AG04450 (cell line): ENCODE measurements at regions not wholly inside any gene's neighbourhood (a gene's known extent, or its start where the extent isn't known, plus 50 kb on each side); places are given as distances from the start of the nearest gene placed in this dataset.
"Not testable (repeated sequence)": the region's sequence is repeated elsewhere in the genome, so short reads cannot be mapped to it uniquely, and the experiment has no call there.

Experiments used
- CTCF ChIA-PET: fragments of 300-600, 350-600 bp; formaldehyde crosslinking; extraction: SDS; loops from one replicate; lab custom pipeline; 2022; ENCODE audit warnings: antibody characterized with exemption, inconsistent platforms; lab: Charles Lee
- POLR2A ChIA-PET: fragments of 350-600 bp; formaldehyde crosslinking; extraction: SDS; loops from one replicate; lab custom pipeline; 2021; ENCODE audit warnings: antibody characterized with exemption, inconsistent platforms; lab: Yijun Ruan, JAX
- DNase-seq: peaks from one replicate; pipeline ENCODE4 v3.0.0-alpha.2; 2011; ENCODE audit warnings: low read depth, low spot score
- H3K27ac ChIP-seq: one replicate; pipeline ENCODE4 v1.5.1; 2012; ENCODE audit warnings: low read depth, low read length, control low read depth
- H3K27me3 ChIP-seq: one replicate; pipeline ENCODE4 v1.6.0; 2012; ENCODE audit warnings: low read length; ENCODE audit not compliant: control insufficient read depth, insufficient read depth
- H3K4me3 ChIP-seq: 2 replicates; pipeline ENCODE4 v1.5.1; 2011; ENCODE audit warnings: mild to moderate bottlenecking, low read depth, low read length, control low read depth
- H3K9me3 ChIP-seq: 2 replicates; pipeline ENCODE4 v1.5.1; 2012; ENCODE audit warnings: low read length; ENCODE audit not compliant: control insufficient read depth, insufficient read depth
- TF ChIP-seq, protein P1 (sequence below): IDR thresholded peaks from 2 replicates; pipeline ENCODE4 v1.5.1; 2011; ENCODE audit warnings: low read depth, low read length, control low read depth, inconsistent platforms

DNA sequence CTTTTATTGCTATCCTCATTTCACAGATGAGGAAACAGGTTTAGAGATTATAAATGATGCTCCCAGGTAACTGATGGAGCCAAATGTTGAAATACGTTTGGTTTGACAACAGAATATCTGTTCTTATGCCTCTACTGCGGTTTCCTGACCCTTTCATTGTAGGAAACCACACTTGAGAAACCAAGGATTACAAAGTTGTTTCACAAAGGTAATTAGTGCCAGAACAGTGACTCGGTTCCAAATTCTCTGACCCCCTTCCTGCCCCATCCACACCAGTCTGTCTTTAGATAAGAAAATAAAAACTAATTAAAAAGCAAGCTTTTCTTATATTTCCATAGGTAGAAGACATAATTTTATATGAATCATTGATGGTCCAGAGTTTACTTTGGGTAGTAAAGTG lies 393.7 kb upstream of the MBL2 start:
- ChIA-PET POLR2A (no interaction called here), CTCF (no interaction called here)
- Histone ChIP-seq H3K27me3 (no peaks in the 10 kb centered on the region), H3K4me3 (no peak overlapping the region), H3K27ac (no peak overlapping the region), H3K9me3 (no peaks in the 10 kb centered on the region)
- TF ChIP-seq, protein P1, sequence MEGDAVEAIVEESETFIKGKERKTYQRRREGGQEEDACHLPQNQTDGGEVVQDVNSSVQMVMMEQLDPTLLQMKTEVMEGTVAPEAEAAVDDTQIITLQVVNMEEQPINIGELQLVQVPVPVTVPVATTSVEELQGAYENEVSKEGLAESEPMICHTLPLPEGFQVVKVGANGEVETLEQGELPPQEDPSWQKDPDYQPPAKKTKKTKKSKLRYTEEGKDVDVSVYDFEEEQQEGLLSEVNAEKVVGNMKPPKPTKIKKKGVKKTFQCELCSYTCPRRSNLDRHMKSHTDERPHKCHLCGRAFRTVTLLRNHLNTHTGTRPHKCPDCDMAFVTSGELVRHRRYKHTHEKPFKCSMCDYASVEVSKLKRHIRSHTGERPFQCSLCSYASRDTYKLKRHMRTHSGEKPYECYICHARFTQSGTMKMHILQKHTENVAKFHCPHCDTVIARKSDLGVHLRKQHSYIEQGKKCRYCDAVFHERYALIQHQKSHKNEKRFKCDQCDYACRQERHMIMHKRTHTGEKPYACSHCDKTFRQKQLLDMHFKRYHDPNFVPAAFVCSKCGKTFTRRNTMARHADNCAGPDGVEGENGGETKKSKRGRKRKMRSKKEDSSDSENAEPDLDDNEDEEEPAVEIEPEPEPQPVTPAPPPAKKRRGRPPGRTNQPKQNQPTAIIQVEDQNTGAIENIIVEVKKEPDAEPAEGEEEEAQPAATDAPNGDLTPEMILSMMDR, result no peak
- no peak for DNase-seq

DNA sequence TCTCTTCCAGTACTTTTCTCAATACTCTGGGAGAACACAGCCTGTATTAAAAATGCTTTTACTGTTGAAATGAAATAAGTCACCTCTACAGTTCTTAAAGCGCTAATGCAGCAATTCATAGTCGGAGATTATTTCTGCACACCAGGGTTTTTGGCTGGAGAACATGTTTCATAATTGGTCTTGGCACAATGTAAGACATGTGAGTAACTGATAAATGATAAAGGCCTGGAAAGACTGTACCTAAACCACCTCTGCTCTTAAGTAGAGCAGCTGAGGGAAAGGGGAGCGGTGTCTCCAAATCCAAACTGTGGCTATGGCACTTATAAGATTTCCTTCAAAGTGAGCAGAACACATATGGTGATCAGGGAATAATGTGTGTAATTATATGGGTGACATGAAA lies 390.3 kb upstream of the MBL2 start:
- TF ChIP-seq, protein P1, result no peak
- Histone ChIP-seq H3K9me3 (no peaks in the 10 kb centered on the region), H3K4me3 (no peak overlapping the region), H3K27ac (no peak overlapping the region), H3K27me3 (no peaks in the 10 kb centered on the region)
- DNase-seq, result no peak
- ChIA-PET CTCF (no interaction called here), POLR2A (no interaction called here)

DNA sequence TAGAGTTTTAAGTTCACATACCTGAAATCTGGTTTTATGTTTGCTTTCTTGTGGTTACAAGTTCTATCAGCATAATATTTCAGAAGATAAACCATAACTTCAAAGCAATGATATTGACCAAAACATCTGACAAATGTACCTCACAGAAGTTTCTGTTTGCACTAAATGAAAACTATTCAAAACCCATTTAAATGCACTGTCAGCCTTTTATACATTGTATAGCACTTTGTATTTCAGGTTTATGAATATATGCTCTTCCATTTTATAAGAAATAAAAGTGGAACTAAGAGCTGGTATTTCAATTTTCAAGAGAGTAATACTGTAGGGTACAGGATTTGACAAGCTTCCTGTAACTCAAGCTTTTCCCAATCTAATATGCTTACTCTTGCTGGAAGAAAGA lies 388.6 kb upstream of the MBL2 start:
- ChIA-PET CTCF (no interaction called here), POLR2A (no interaction called here)
- H3K4me3 ChIP-seq, result no peak overlapping the region
- H3K27me3 ChIP-seq, result no peaks in the 10 kb centered on the region
- TF ChIP-seq, protein P1, result no peak
- DNase-seq, result no peak
- no peak overlapping the region for H3K27ac ChIP-seq
- no peaks in the 10 kb centered on the region for H3K9me3 ChIP-seq

DNA sequence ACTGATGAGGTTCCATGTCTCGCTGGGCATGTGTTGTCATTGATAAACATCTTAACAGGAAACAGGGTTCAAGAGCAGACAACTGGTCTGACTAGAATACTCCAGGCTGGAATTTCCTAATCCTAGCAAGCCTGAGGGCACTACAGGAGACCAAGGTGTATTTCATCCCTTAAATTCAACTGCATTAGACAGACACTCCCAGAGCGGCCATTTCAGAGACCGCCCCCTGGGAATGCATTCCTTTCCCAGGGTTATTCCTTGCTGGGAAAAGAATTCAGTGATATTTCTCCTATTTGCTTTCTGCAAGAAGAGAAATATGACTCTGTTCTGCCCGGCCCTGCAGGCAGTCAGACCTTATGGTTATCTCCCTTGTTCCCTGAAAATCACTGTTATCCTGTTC lies 383.1 kb upstream of the MBL2 start:
- DNase-seq, H3K27me3 ChIP-seq, H3K9me3 ChIP-seq, CTCF ChIA-PET, H3K27ac ChIP-seq, POLR2A ChIA-PET, H3K4me3 ChIP-seq: not testable (repeated sequence)

DNA sequence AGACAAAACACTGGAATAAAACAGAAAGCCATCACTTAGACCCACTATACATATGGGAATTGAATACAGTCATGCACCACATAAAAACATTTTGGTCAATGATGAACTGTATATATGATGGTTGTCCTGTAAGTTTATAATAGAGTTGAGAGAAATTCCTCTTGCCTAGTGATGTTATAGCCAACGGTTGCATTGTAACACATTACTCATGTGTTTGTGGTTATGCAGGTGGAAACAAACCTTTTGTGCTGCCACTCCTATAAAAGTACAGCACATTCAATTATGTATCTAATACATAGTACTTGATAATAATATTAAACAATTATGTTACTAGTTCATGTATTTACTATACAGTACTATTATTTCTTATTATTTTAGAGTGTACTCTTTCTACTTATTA lies 381.2 kb upstream of the MBL2 start:
- no peak for DNase-seq
- Histone ChIP-seq H3K9me3 (no peaks in the 10 kb centered on the region), H3K4me3 (no peak overlapping the region), H3K27ac (no peak overlapping the region), H3K27me3 (no peaks in the 10 kb centered on the region)
- ChIA-PET CTCF (no interaction called here), POLR2A (no interaction called here)
- TF ChIP-seq, protein P1, result no peak

DNA sequence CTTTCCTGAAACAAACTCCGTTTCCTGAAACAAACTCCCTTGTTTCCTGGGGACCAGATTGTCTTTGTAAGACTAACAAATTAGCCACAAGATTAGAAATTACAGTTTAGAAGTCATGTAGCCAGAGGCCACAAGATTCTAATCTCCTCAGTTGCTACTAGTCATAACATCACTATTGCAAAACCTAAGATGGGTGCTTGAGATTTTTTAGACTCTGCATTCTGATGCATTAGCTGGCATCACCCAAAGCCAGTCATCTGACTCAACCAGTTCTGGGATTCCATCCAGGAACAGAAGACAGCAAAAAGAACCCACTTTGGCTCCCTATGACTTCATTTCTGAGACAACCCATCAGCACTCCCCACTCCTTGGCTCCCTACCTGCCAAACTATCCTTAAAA lies 367.9 kb upstream of the MBL2 start:
- ChIA-PET CTCF (interaction anchor here (0.6 kb wide), 1 partner anchor 65 kb away, joined by 3 read pairs; no protein-coding TSS in a partner anchor), POLR2A (no interaction called here)
- H3K27me3 ChIP-seq, result no peaks in the 10 kb centered on the region
- H3K9me3 ChIP-seq, result no peaks in the 10 kb centered on the region
- TF ChIP-seq, protein P1, result no peak
- H3K27ac ChIP-seq, result no peak overlapping the region
- DNase-seq, result no peak
- no peak overlapping the region for H3K4me3 ChIP-seq
